ENCODE measurements at regions not wholly inside any gene's neighbourhood (a gene's known extent, or its start where the extent isn't known, plus 50 kb on each side); places are given as distances from the start of the nearest gene placed in this dataset.
"Not testable (repeated sequence)": the region's sequence is repeated elsewhere in the genome, so short reads cannot be mapped to it uniquely, and the experiment has no call there.

GRCh38 chr10:84571146-84571545 is 242.8 kb downstream of the CCSER2 start:
- no peak for DNase-seq (ENCODE audit: low spot score)

GRCh38 chr10:84574102-84574501 is 245.7 kb downstream of the CCSER2 start:
- DNase-seq (ENCODE audit: low spot score): no peak

- peak; percentile 8 for DNase-seq (ENCODE audit: low spot score)
Measured at GRCh38 chr10:84581976-84582375, 253.6 kb downstream of the CCSER2 start.

- peak; percentile 1 for DNase-seq (ENCODE audit: low spot score)
Measured at GRCh38 chr10:84583501-84583900, 255.1 kb downstream of the CCSER2 start.

- no peak for DNase-seq (ENCODE audit: low spot score)
Measured at GRCh38 chr10:84587789-84588188, 259.4 kb downstream of the CCSER2 start.

- no peak for DNase-seq (ENCODE audit: low spot score)
Measured at GRCh38 chr10:84588426-84588825, 260.0 kb downstream of the CCSER2 start.

GRCh38 chr10:84588971-84589370 is 260.6 kb downstream of the CCSER2 start:
- DNase-seq (ENCODE audit: low spot score): no peak

- DNase-seq (ENCODE audit: low spot score): no peak
Measured at GRCh38 chr10:84589526-84590205, 261.3 kb downstream of the CCSER2 start.

GRCh38 chr10:84590327-84591193 is 262.2 kb downstream of the CCSER2 start:
- DNase-seq (ENCODE audit: low spot score): peak; percentile 34

- DNase-seq (ENCODE audit: low spot score): no peak
Measured at GRCh38 chr10:84593506-84593905, 265.1 kb downstream of the CCSER2 start.

- no peak for DNase-seq (ENCODE audit: low spot score)
Measured at GRCh38 chr10:84596585-84596984, 268.2 kb downstream of the CCSER2 start.

GRCh38 chr10:84599254-84599653 is 270.9 kb downstream of the CCSER2 start:
- DNase-seq (ENCODE audit: low spot score): no peak

- no peak for DNase-seq (ENCODE audit: low spot score)
Measured at GRCh38 chr10:84600947-84601346, 272.6 kb downstream of the CCSER2 start.

GRCh38 chr10:84602543-84602942 is 274.2 kb downstream of the CCSER2 start:
- DNase-seq (ENCODE audit: low spot score): not testable (repeated sequence)

GRCh38 chr10:84603971-84604370 is 275.6 kb downstream of the CCSER2 start:
- DNase-seq (ENCODE audit: low spot score): no peak

- DNase-seq (ENCODE audit: low spot score): no peak
Measured at GRCh38 chr10:84605802-84606201, 277.4 kb downstream of the CCSER2 start.

GRCh38 chr10:84606428-84606827 is 278.0 kb downstream of the CCSER2 start:
- no peak for DNase-seq (ENCODE audit: low spot score)

GRCh38 chr10:84607044-84607443 is 278.7 kb downstream of the CCSER2 start:
- no peak for DNase-seq (ENCODE audit: low spot score)

- DNase-seq (ENCODE audit: low spot score): no peak
Measured at GRCh38 chr10:84607523-84607922, 279.1 kb downstream of the CCSER2 start.

- no peak for DNase-seq (ENCODE audit: low spot score)
Measured at GRCh38 chr10:84608126-84608525, 279.7 kb downstream of the CCSER2 start.

- DNase-seq (ENCODE audit: low spot score): no peak
Measured at GRCh38 chr10:84613336-84614021, 285.1 kb downstream of the CCSER2 start.

GRCh38 chr10:84626397-84627087 is 298.2 kb downstream of the CCSER2 start:
- DNase-seq (ENCODE audit: low spot score): no peak
